ENCODE measurements at regions not wholly inside any gene's neighbourhood (a gene's known extent, or its start where the extent isn't known, plus 50 kb on each side); places are given as distances from the start of the nearest gene placed in this dataset.

DNA sequence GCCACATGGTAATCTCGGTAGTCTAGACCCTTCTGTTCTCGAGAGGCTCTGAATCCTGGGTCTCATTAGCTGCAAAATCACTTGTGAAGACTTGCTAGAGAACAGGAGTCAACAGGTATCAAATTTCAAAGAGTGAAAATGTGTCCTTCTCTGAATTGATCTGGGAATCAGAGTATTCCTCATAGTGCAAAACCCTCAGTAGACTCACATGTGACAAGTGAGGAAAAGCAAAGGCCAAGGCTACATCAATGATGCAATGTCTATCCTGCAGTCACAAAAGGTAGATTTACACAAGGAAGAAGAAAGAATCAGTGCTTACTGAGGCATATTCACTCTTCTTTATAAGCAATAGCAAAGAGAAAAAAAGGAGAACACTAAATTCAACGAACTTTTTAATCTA is 1220.0 kb upstream of the GJE1 start:
- TF ChIP-seq, protein P1, sequence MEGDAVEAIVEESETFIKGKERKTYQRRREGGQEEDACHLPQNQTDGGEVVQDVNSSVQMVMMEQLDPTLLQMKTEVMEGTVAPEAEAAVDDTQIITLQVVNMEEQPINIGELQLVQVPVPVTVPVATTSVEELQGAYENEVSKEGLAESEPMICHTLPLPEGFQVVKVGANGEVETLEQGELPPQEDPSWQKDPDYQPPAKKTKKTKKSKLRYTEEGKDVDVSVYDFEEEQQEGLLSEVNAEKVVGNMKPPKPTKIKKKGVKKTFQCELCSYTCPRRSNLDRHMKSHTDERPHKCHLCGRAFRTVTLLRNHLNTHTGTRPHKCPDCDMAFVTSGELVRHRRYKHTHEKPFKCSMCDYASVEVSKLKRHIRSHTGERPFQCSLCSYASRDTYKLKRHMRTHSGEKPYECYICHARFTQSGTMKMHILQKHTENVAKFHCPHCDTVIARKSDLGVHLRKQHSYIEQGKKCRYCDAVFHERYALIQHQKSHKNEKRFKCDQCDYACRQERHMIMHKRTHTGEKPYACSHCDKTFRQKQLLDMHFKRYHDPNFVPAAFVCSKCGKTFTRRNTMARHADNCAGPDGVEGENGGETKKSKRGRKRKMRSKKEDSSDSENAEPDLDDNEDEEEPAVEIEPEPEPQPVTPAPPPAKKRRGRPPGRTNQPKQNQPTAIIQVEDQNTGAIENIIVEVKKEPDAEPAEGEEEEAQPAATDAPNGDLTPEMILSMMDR (IDR thresholded peaks at IDR 0.05) = no peak
- TF ChIP-seq POLR2A (IDR thresholded peaks at IDR 0.05) = no peak

Measured in heart left ventricle (tissue), 13 donors.